GM23338 (cell line): ENCODE measurements at regions not wholly inside any gene's neighbourhood (a gene's known extent, or its start where the extent isn't known, plus 50 kb on each side); places are given as distances from the start of the nearest gene placed in this dataset.

Source experiments
- CREB1 ChIP-seq: fragments of 250-450 bp; sonication (Bioruptor Pico); IDR thresholded peaks from 2 replicates; pipeline ENCODE4 v1.5.0; 2020; ENCODE audit warnings: low read depth, mild to moderate bottlenecking, moderate library complexity
- CTCF ChIP-seq, 2 experiments: fragments of 200-600 bp in 1 of 2; sonication (generic) in 1 of 2; conservative IDR thresholded peaks; 2 replicates each; pipeline versions ENCODE4 v1.5.1 to v1.6.1; 2016 to 2017; ENCODE audit warnings: antibody characterized with exemption in 2 of 2, low read depth in 2 of 2, mild to moderate bottlenecking in 2 of 2, moderate library complexity in 1 of 2
- ETS1 ChIP-seq: IDR thresholded peaks from 2 replicates; pipeline ENCODE4 v1.6.1; 2016; ENCODE audit warnings: antibody characterized with exemption
- EZH2 ChIP-seq: fragments of 200-600 bp; sonication (generic); IDR thresholded peaks from one replicate; pipeline ENCODE4 v1.8.0; 2017; ENCODE audit warnings: antibody characterized with exemption, mild to moderate bottlenecking, low read depth; ENCODE audit not compliant: unreplicated experiment
- EZH2phosphoT487 ChIP-seq: fragments of 200-600 bp; sonication (generic); IDR thresholded peaks from one replicate; pipeline ENCODE4 v1.8.1; 2018; ENCODE audit warnings: antibody characterized with exemption; ENCODE audit not compliant: unreplicated experiment
- JUNB ChIP-seq: IDR thresholded peaks from one replicate; pipeline ENCODE4 v1.6.1; 2016; ENCODE audit warnings: antibody characterized with exemption; ENCODE audit not compliant: unreplicated experiment
- NANOG ChIP-seq: IDR thresholded peaks from 2 replicates; pipeline ENCODE4 v1.6.1; 2016; ENCODE audit warnings: antibody characterized with exemption, borderline replicate concordance
- POLR2AphosphoS5 ChIP-seq: IDR thresholded peaks from 2 replicates; pipeline ENCODE4 v1.6.1; 2016; ENCODE audit warnings: antibody characterized with exemption, low read depth
- REST ChIP-seq: IDR thresholded peaks from one replicate; pipeline ENCODE4 v1.6.1; 2018; ENCODE audit warnings: antibody characterized with exemption; ENCODE audit not compliant: unreplicated experiment
- STAT1 ChIP-seq: IDR thresholded peaks from one replicate; pipeline ENCODE4 v1.6.1; 2016; ENCODE audit warnings: antibody characterized with exemption; ENCODE audit not compliant: unreplicated experiment
- ZNF114 ChIP-seq: fragments of 250-450 bp; sonication (Bioruptor Pico); IDR thresholded peaks from 2 replicates; pipeline ENCODE4 v1.5.0; 2020; ENCODE audit warnings: mild to moderate bottlenecking, moderate library complexity
- ZNF462 ChIP-seq: fragments of 250-450 bp; sonication (Bioruptor Pico); IDR thresholded peaks from 2 replicates; pipeline ENCODE4 v1.5.0; 2020; ENCODE audit warnings: mild to moderate bottlenecking, moderate library complexity

GRCh38 chr1:96364576-96364975 lies 357.0 kb upstream of the PTBP2 start:
- TF ChIP-seq EZH2, result no peak
- TF ChIP-seq POLR2AphosphoS5, result no peak
- no peak for TF ChIP-seq CTCF (conservative IDR thresholded peaks at IDR 0.05; ENCODE audit: low read depth in 2 of 2)
- no peak for TF ChIP-seq CREB1
- no peak for TF ChIP-seq EZH2phosphoT487
- no peak for TF ChIP-seq STAT1
- TF ChIP-seq REST, result no peak
- TF ChIP-seq ZNF114 (CRISPR knock-in tag), result no peak
- no peak for TF ChIP-seq JUNB
- TF ChIP-seq ETS1, result no peak
- no peak for TF ChIP-seq NANOG
- no peak for TF ChIP-seq ZNF462 (CRISPR knock-in tag)
